B cell (primary cell): ENCODE measurements at regions not wholly inside any gene's neighbourhood (a gene's known extent, or its start where the extent isn't known, plus 50 kb on each side); places are given as distances from the start of the nearest gene placed in this dataset.

Source experiments
- CTCF ChIP-seq: fragments of 200-600 bp; IDR thresholded peaks from one replicate; pipeline ENCODE4 v1.8.0; 2022; ENCODE audit warnings: antibody characterized with exemption, mild to moderate bottlenecking
- EZH2 ChIP-seq: IDR thresholded peaks from 2 replicates; pipeline ENCODE4 v1.6.1; 2012; ENCODE audit warnings: borderline replicate concordance, low read depth, mild to moderate bottlenecking, moderate library complexity, low read length; ENCODE audit not compliant: insufficient read depth, poor library complexity, severe bottlenecking

GRCh38 chr21:32918478-32919120 lies 107.1 kb upstream of the OLIG2 start:
- TF ChIP-seq CTCF (no peak), EZH2 (no peak)
